Astrocyte of the spinal cord (primary cell): ENCODE measurements at regions not wholly inside any gene's neighbourhood (a gene's known extent, or its start where the extent isn't known, plus 50 kb on each side); places are given as distances from the start of the nearest gene placed in this dataset.

Experiments used
- DNase-seq: peaks from one replicate; pipeline ENCODE4 v3.0.0; 2011; ENCODE audit warnings: low read depth, low spot score
- H3K4me3 ChIP-seq: 2 replicates; pipeline ENCODE4 v1.5.1; 2011; ENCODE audit warnings: low read depth, mild to moderate bottlenecking, low read length, moderate library complexity
- CTCF ChIP-seq: IDR thresholded peaks from 2 replicates; pipeline ENCODE4 v1.5.1; 2012; ENCODE audit warnings: low read depth, mild to moderate bottlenecking, low read length, inconsistent platforms
- in situ Hi-C: cut with HindIII; loops from 2 replicates; pipeline ENCODE4 v1.10.0; 2017; ENCODE audit warnings: low sequenced_read_pairs

DNA sequence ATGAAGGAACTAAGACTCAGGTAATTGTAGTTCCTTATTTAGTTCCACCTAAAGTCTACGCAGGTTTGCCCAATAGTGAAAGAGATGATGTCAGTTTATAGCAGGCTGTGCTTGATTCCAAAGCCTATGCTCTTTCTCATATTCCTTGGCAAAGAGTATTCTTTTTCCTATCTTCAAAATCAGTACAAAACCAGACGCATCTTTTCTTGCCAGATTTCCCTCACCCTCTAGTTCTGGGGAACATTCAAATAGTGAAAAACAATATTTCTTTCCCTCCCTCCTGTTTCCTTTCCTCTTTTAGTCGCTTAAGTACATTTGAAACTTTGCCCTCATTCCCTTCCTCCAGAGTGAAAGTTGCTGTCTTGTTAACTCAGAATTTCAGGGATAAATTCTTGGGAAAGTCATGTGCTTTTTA, 134.6 kb upstream of the PDZRN3 start:
- DNase-seq: no peak
- in situ Hi-C loops: no loop called here
- TF ChIP-seq CTCF: no peak
- H3K4me3 ChIP-seq: no peak overlapping the region

GRCh38 chr3:73757536-73757935, 132.8 kb upstream of the PDZRN3 start:
- TF ChIP-seq CTCF: no peak
- no peak for DNase-seq
- no peak overlapping the region for H3K4me3 ChIP-seq
- in situ Hi-C loops: no loop called here

DNA sequence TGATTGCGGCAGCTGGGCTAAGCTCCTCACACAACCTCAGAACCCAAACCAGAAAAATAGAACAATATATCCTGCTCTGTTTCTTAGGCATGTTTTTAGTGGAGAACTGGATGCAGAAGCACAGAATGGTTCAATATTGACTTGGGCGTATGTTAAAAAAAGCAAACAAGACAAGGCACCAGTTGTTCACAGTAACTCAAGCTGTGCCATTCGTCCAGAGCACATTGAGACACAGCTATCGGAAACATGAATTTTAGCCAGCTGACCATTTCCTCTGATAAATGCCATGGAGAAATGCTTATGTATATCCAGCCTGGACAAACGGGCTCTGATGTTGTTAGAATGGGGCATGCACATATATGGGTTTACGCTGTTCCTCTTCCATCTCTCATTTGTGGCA, 129.2 kb upstream of the PDZRN3 start:
- DNase-seq: no peak
- no peak overlapping the region for H3K4me3 ChIP-seq
- in situ Hi-C loops: no loop called here
- TF ChIP-seq CTCF: no peak

DNA sequence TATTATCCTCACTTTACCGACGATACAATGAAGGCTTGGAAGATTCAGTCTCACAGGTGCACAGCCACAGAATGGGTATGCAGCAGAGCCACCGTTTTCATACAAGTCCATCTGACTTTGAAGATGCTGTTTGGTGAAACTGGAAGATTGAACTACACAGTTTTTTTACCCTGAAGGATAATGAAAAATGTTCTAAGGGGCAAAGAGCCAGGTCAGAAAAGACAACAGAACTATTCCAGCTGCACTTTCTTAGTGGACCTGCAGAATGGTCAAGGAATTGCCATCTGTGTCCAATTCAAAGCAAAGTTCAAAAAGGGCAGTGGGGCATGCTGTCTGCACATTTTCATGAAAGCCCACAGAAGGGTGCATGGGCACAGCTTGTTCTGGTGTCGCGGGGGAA, 127.6 kb upstream of the PDZRN3 start:
- no peak for TF ChIP-seq CTCF
- no peak overlapping the region for H3K4me3 ChIP-seq

GRCh38 chr3:73746623-73747022, 121.9 kb upstream of the PDZRN3 start:
- in situ Hi-C loops: no loop called here
- H3K4me3 ChIP-seq: no peak overlapping the region
- DNase-seq: no peak
- no peak for TF ChIP-seq CTCF

More for the DNA sequence above, 127.6 kb upstream of the PDZRN3 start:
- DNase-seq: no peak
- in situ Hi-C loops: no loop called here

DNA sequence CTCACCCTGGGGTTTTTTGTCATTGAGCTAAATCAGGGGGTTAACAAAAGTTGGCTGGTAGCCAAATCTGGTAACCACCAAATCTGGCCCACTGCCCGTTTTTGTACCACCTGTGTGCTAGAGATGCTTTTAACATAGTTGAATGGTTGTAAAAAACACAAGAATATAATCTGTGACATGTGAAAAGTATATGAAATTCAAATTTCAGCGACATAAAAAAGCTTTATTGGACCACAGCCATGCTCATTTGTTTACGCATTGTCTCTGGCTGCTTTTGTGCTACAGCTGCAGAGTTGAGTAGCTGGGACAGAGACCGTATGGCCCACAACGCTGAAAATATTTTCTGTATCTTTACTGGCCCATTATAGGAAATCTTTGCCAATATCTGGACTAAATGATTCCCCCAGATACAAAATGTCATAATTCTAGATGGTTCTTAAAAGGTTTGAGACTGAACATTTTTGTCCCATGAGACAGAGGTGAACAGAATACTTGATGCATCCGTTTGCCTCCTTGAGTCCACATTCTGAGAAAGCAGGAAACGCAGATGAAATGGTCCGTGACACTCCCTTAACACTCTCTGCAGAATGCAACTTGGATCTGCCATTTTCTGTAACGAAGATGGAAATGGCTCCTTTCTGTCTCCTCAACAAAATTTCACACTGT, 120.9 kb upstream of the PDZRN3 start:
- no peak overlapping the region for H3K4me3 ChIP-seq
- no peak for TF ChIP-seq CTCF
- in situ Hi-C loops: no loop called here
- no peak for DNase-seq
